Right atrium auricular region (tissue), 2 donors: ENCODE measurements at regions not wholly inside any gene's neighbourhood (a gene's known extent, or its start where the extent isn't known, plus 50 kb on each side); places are given as distances from the start of the nearest gene placed in this dataset.

Experiments
- DNase-seq: peaks from one replicate; pipeline ENCODE4 v3.0.0-alpha.2; 2019; ENCODE audit warnings: low spot score
- H3K27ac ChIP-seq, 2 donors: fragments of 200-600 bp; sonication (generic); 1 replicate in 1 of 2; 2 replicates in 1 of 2; pipeline ENCODE4 v1.5.1; 2016 to 2019
- H3K27me3 ChIP-seq, 2 donors: fragments of 200-600 bp; sonication (generic); one replicate each; pipeline versions ENCODE4 v1.5.1 to v1.6.0; 2017 to 2019
- H3K36me3 ChIP-seq: fragments of 200-600 bp; sonication (generic); one replicate; pipeline ENCODE4 v1.5.1; 2016
- H3K4me1 ChIP-seq, 2 donors: fragments of 200-600 bp; sonication (generic); one replicate each; pipeline versions ENCODE4 v1.5.1 to v1.6.0; 2017 to 2019
- H3K4me3 ChIP-seq, 2 donors: fragments of 200-600 bp; sonication (generic); 1 replicate in 1 of 2; 2 replicates in 1 of 2; pipeline ENCODE4 v1.5.1; 2017 to 2019; ENCODE audit warnings: mild to moderate bottlenecking in 1 of 2, moderate library complexity in 1 of 2
- H3K9me3 ChIP-seq, 2 donors: fragments of 200-600 bp; sonication (generic); one replicate each; pipeline ENCODE4 v1.5.1; 2019
- CTCF ChIP-seq, 2 donors: fragments of 200-600 bp; sonication (generic); IDR thresholded peaks; one replicate each; pipeline ENCODE4 v1.5.1; 2019; ENCODE audit warnings: antibody characterized with exemption in 2 of 2

- Histone ChIP-seq H3K27me3 (no peaks in the 10 kb centered on the region), H3K4me3 (no peak overlapping the region), H3K4me1 (no peaks in the 10 kb centered on the region), H3K36me3 (no peaks in the 10 kb centered on the region), H3K27ac (no peak overlapping the region), H3K9me3 (no peaks in the 10 kb centered on the region)
- no peak for TF ChIP-seq CTCF (IDR thresholded peaks at IDR 0.05)
- DNase-seq: no peak
Observed at GRCh38 chr7:91564101-91564500, 299.9 kb downstream of the FZD1 start.

GRCh38 chr7:91564541-91564940 is 300.3 kb downstream of the FZD1 start:
- no peak overlapping the region for H3K27ac ChIP-seq

GRCh38 chr7:91565499-91566401 is 301.5 kb downstream of the FZD1 start:
- H3K36me3 ChIP-seq: no peaks in the 10 kb centered on the region
- no peak for DNase-seq
- no peak overlapping the region for H3K4me3 ChIP-seq
- no peak overlapping the region for H3K27ac ChIP-seq
- H3K9me3 ChIP-seq: no peaks in the 10 kb centered on the region
- TF ChIP-seq CTCF (IDR thresholded peaks at IDR 0.05): no peak
- no peaks in the 10 kb centered on the region for H3K4me1 ChIP-seq
- H3K27me3 ChIP-seq: no peaks in the 10 kb centered on the region

More at GRCh38 chr7:91564541-91564940, 300.3 kb downstream of the FZD1 start:
- no peaks in the 10 kb centered on the region for H3K36me3 ChIP-seq
- TF ChIP-seq CTCF (IDR thresholded peaks at IDR 0.05): no peak
- H3K9me3 ChIP-seq: no peaks in the 10 kb centered on the region
- H3K4me1 ChIP-seq: no peaks in the 10 kb centered on the region
- H3K27me3 ChIP-seq: no peaks in the 10 kb centered on the region
- no peak overlapping the region for H3K4me3 ChIP-seq
- DNase-seq: no peak

GRCh38 chr7:91566402-91566732 is 302.1 kb downstream of the FZD1 start:
- no peak for DNase-seq
- H3K27me3 ChIP-seq: no peaks in the 10 kb centered on the region
- no peaks in the 10 kb centered on the region for H3K9me3 ChIP-seq
- TF ChIP-seq CTCF (IDR thresholded peaks at IDR 0.05): no peak
- no peak overlapping the region for H3K27ac ChIP-seq
- no peaks in the 10 kb centered on the region for H3K36me3 ChIP-seq
- H3K4me3 ChIP-seq: no peak overlapping the region
- H3K4me1 ChIP-seq: no peaks in the 10 kb centered on the region

- TF ChIP-seq CTCF (IDR thresholded peaks at IDR 0.05): no peak
- DNase-seq: no peak
Observed at GRCh38 chr7:91567081-91568012, 303.1 kb downstream of the FZD1 start.

More at GRCh38 chr7:91567081-91568012, 303.1 kb downstream of the FZD1 start:
- H3K9me3 ChIP-seq: no peaks in the 10 kb centered on the region
- H3K27me3 ChIP-seq: no peaks in the 10 kb centered on the region
- H3K4me1 ChIP-seq: no peaks in the 10 kb centered on the region
- H3K27ac ChIP-seq: no peak overlapping the region
- H3K4me3 ChIP-seq: no peak overlapping the region
- H3K36me3 ChIP-seq: no peaks in the 10 kb centered on the region
